ENCODE measurements at regions not wholly inside any gene's neighbourhood (a gene's known extent, or its start where the extent isn't known, plus 50 kb on each side); places are given as distances from the start of the nearest gene placed in this dataset.

- no peak overlapping the region for H3K4me2 ChIP-seq (ENCODE audit: insufficient read depth, low read length)
- no peak overlapping the region for H3K9ac ChIP-seq (ENCODE audit: low read depth, low read length)
- H3K4me1 ChIP-seq (ENCODE audit: insufficient read depth, low read length) = no peaks in the 10 kb centered on the region
- no peak overlapping the region for H2AFZ ChIP-seq (ENCODE audit: low read depth, low read length)
- no peaks in the 10 kb centered on the region for H3K9me3 ChIP-seq (ENCODE audit: insufficient read depth, low read length, severe bottlenecking)
- no peaks in the 10 kb centered on the region for H3K36me3 ChIP-seq (ENCODE audit: insufficient read depth, low read length)
- no peak overlapping the region for H3K4me3 ChIP-seq (ENCODE audit: low read depth in 1 of 2, low read length in 2 of 2)
- DNase-seq (no peak), ATAC-seq (ENCODE audit: insufficient read depth, low read depth) (no peak)
- TF ChIP-seq CTCF (IDR thresholded peaks at IDR 0.05; ENCODE audit: borderline replicate concordance, extremely low read depth, low read length, poor library complexity, severe bottlenecking) (no peak), EZH2 (IDR thresholded peaks at IDR 0.05; ENCODE audit: borderline replicate concordance, low read depth, low read length, severe bottlenecking) (no peak)
- no peaks in the 10 kb centered on the region for H4K20me1 ChIP-seq (ENCODE audit: insufficient read depth, low read length)
- H3K27ac ChIP-seq (ENCODE audit: low read length) = no peak overlapping the region
- H3K27me3 ChIP-seq (ENCODE audit: insufficient read depth, low read length, poor library complexity) = peaks cover 24% of the 10 kb centered on the region
- no peaks in the 10 kb centered on the region for H3K79me2 ChIP-seq (ENCODE audit: insufficient read depth, low read length)
These were observed 79.6 kb downstream of the OTX2 start for GRCh38 chr14:56730538-56731145.

GRCh38 chr14:56724013-56724412, 86.3 kb downstream of the OTX2 start:
- ATAC-seq (ENCODE audit: insufficient read depth, low read depth) = no peak

GRCh38 chr14:56723418-56723817, 86.9 kb downstream of the OTX2 start:
- no peak for TF ChIP-seq EZH2 (IDR thresholded peaks at IDR 0.05; ENCODE audit: borderline replicate concordance, low read depth, low read length, severe bottlenecking)
- TF ChIP-seq CTCF (IDR thresholded peaks at IDR 0.05; ENCODE audit: borderline replicate concordance, extremely low read depth, low read length, poor library complexity, severe bottlenecking) = no peak
- DNase-seq = no peak
- H3K9me3 ChIP-seq (ENCODE audit: insufficient read depth, low read length, severe bottlenecking) = no peaks in the 10 kb centered on the region

More at GRCh38 chr14:56724013-56724412, 86.3 kb downstream of the OTX2 start:
- H2AFZ ChIP-seq (ENCODE audit: low read depth, low read length) = no peak overlapping the region
- no peaks in the 10 kb centered on the region for H3K4me1 ChIP-seq (ENCODE audit: insufficient read depth, low read length)
- H3K27me3 ChIP-seq (ENCODE audit: insufficient read depth, low read length, poor library complexity) = peaks cover 14% of the 10 kb centered on the region
- DNase-seq = no peak
- no peaks in the 10 kb centered on the region for H3K9me3 ChIP-seq (ENCODE audit: insufficient read depth, low read length, severe bottlenecking)
- no peaks in the 10 kb centered on the region for H3K36me3 ChIP-seq (ENCODE audit: insufficient read depth, low read length)
- H4K20me1 ChIP-seq (ENCODE audit: insufficient read depth, low read length) = no peaks in the 10 kb centered on the region
- no peaks in the 10 kb centered on the region for H3K79me2 ChIP-seq (ENCODE audit: insufficient read depth, low read length)
- H3K27ac ChIP-seq (ENCODE audit: low read length) = no peak overlapping the region
- H3K4me3 ChIP-seq (ENCODE audit: low read depth in 1 of 2, low read length in 2 of 2) = no peak overlapping the region
- no peak overlapping the region for H3K4me2 ChIP-seq (ENCODE audit: insufficient read depth, low read length)
- no peak overlapping the region for H3K9ac ChIP-seq (ENCODE audit: low read depth, low read length)
- no peak for TF ChIP-seq EZH2 (IDR thresholded peaks at IDR 0.05; ENCODE audit: borderline replicate concordance, low read depth, low read length, severe bottlenecking)
- no peak for TF ChIP-seq CTCF (IDR thresholded peaks at IDR 0.05; ENCODE audit: borderline replicate concordance, extremely low read depth, low read length, poor library complexity, severe bottlenecking)

More at GRCh38 chr14:56723418-56723817, 86.9 kb downstream of the OTX2 start:
- no peaks in the 10 kb centered on the region for H3K4me1 ChIP-seq (ENCODE audit: insufficient read depth, low read length)
- H3K27ac ChIP-seq (ENCODE audit: low read length) = no peak overlapping the region
- H4K20me1 ChIP-seq (ENCODE audit: insufficient read depth, low read length) = no peaks in the 10 kb centered on the region
- peaks cover 18% of the 10 kb centered on the region for H3K27me3 ChIP-seq (ENCODE audit: insufficient read depth, low read length, poor library complexity)
- no peak overlapping the region for H3K4me2 ChIP-seq (ENCODE audit: insufficient read depth, low read length)
- ATAC-seq (ENCODE audit: insufficient read depth, low read depth) = no peak
- H3K4me3 ChIP-seq (ENCODE audit: low read depth in 1 of 2, low read length in 2 of 2) = no peak overlapping the region
- H3K9ac ChIP-seq (ENCODE audit: low read depth, low read length) = no peak overlapping the region
- H3K36me3 ChIP-seq (ENCODE audit: insufficient read depth, low read length) = no peaks in the 10 kb centered on the region
- H2AFZ ChIP-seq (ENCODE audit: low read depth, low read length) = no peak overlapping the region
- H3K79me2 ChIP-seq (ENCODE audit: insufficient read depth, low read length) = no peaks in the 10 kb centered on the region
